GM18870 (cell line): ENCODE measurements at regions not wholly inside any gene's neighbourhood (a gene's known extent, or its start where the extent isn't known, plus 50 kb on each side); places are given as distances from the start of the nearest gene placed in this dataset.
"Not testable (repeated sequence)": the region's sequence is repeated elsewhere in the genome, so short reads cannot be mapped to it uniquely, and the experiment has no call there.

ENCODE experiments used
- ATAC-seq: cut with Tn5 transposase; IDR thresholded peaks from one replicate; pipeline ENCODE4 v1.9.1; 2021; ENCODE audit warnings: moderate library complexity; ENCODE audit not compliant: unreplicated experiment

GRCh38 chr21:28723646-28724045 is 269.0 kb downstream of the LTN1 start:
- no peak for ATAC-seq

- no peak for ATAC-seq
These were observed 273.0 kb downstream of the LTN1 start for GRCh38 chr21:28719723-28720122.

- ATAC-seq = no peak
These were observed 277.8 kb downstream of the LTN1 start for GRCh38 chr21:28714777-28715464.

GRCh38 chr21:28712411-28712810 is 280.3 kb downstream of the LTN1 start:
- no peak for ATAC-seq

GRCh38 chr21:28705616-28706015 is 287.1 kb downstream of the LTN1 start:
- ATAC-seq = no peak

- no peak for ATAC-seq
These were observed 287.9 kb downstream of the LTN1 start for GRCh38 chr21:28704746-28705145.

- no peak for ATAC-seq
These were observed 288.8 kb downstream of the LTN1 start for GRCh38 chr21:28703861-28704260.

- no peak for ATAC-seq
These were observed 292.9 kb downstream of the LTN1 start for GRCh38 chr21:28699596-28700259.

- no peak for ATAC-seq
These were observed 293.5 kb downstream of the LTN1 start for GRCh38 chr21:28699186-28699585.

- no peak for ATAC-seq
These were observed 295.8 kb downstream of the LTN1 start for GRCh38 chr21:28696844-28697410.

GRCh38 chr21:28693476-28693875 is 299.2 kb downstream of the LTN1 start:
- ATAC-seq = no peak

GRCh38 chr21:28690196-28690595 is 302.5 kb downstream of the LTN1 start:
- ATAC-seq = no peak

- ATAC-seq = no peak
These were observed 304.3 kb downstream of the LTN1 start for GRCh38 chr21:28688381-28688780.

- ATAC-seq = no peak
These were observed 305.1 kb downstream of the LTN1 start for GRCh38 chr21:28687586-28687985.

GRCh38 chr21:28683982-28684752 is 308.5 kb downstream of the LTN1 start:
- no peak for ATAC-seq

GRCh38 chr21:28682884-28683283 is 309.8 kb downstream of the LTN1 start:
- not testable (repeated sequence) for ATAC-seq

GRCh38 chr21:28677096-28677495 is 315.6 kb downstream of the LTN1 start:
- not testable (repeated sequence) for ATAC-seq

GRCh38 chr21:28675331-28676041 is 317.2 kb downstream of the LTN1 start:
- no peak for ATAC-seq

GRCh38 chr21:28674763-28675162 is 317.9 kb downstream of the LTN1 start:
- ATAC-seq = no peak

- no peak for ATAC-seq
These were observed 321.0 kb downstream of the LTN1 start for GRCh38 chr21:28671549-28672195.
